Loucy (cell line): ENCODE measurements at regions not wholly inside any gene's neighbourhood (a gene's known extent, or its start where the extent isn't known, plus 50 kb on each side); places are given as distances from the start of the nearest gene placed in this dataset.

ENCODE experiments used
- H2AFZ ChIP-seq: fragments of 200-600 bp; sonication (generic); 2 replicates; pipeline ENCODE4 v1.6.0; 2016; ENCODE audit warnings: antibody characterized with exemption, mild to moderate bottlenecking, low read length, moderate library complexity
- H3F3A ChIP-seq: fragments of 200-600 bp; 2 replicates; pipeline ENCODE4 v1.6.0; 2016; ENCODE audit warnings: antibody characterized with exemption, low read depth, mild to moderate bottlenecking
- H3K27me3 ChIP-seq: fragments of 200-600 bp; sonication (generic); 2 replicates; pipeline ENCODE4 v1.6.1; 2014; ENCODE audit warnings: low read length, mild to moderate bottlenecking; ENCODE audit not compliant: insufficient read depth, poor library complexity, severe bottlenecking
- H3K36me3 ChIP-seq: fragments of 200-600 bp; sonication (generic); 2 replicates; pipeline ENCODE4 v1.6.1; 2016; ENCODE audit warnings: low read length; ENCODE audit not compliant: insufficient read depth
- H3K4me1 ChIP-seq: fragments of 200-600 bp; sonication (generic); 2 replicates; pipeline ENCODE4 v1.5.1; 2014; ENCODE audit warnings: low read length, mild to moderate bottlenecking; ENCODE audit not compliant: insufficient read depth, poor library complexity, severe bottlenecking
- H3K4me2 ChIP-seq: fragments of 200-600 bp; sonication (generic); 2 replicates; pipeline ENCODE4 v1.6.0; 2014; ENCODE audit warnings: antibody characterized with exemption, low read length, low read depth, mild to moderate bottlenecking; ENCODE audit not compliant: poor library complexity, severe bottlenecking
- H3K4me3 ChIP-seq: fragments of 200-600 bp; sonication (generic); 2 replicates; pipeline ENCODE4 v1.5.1; 2014; ENCODE audit warnings: low read length, mild to moderate bottlenecking, mixed read lengths; ENCODE audit not compliant: poor library complexity, severe bottlenecking
- H3K79me2 ChIP-seq: fragments of 200-600 bp; sonication (generic); 2 replicates; pipeline ENCODE4 v1.6.1; 2014; ENCODE audit warnings: low read length; ENCODE audit not compliant: insufficient read depth
- H3K9ac ChIP-seq: fragments of 200-600 bp; sonication (generic); 2 replicates; pipeline ENCODE4 v1.6.0; 2014; ENCODE audit warnings: mild to moderate bottlenecking, low read depth, low read length, moderate library complexity; ENCODE audit not compliant: poor library complexity, severe bottlenecking
- H3K9me2 ChIP-seq: fragments of 200-600 bp; sonication (generic); replicated peaks from 2 replicates; pipeline ENCODE4 v1.6.1; 2016; ENCODE audit warnings: low read depth, low read length, mixed read lengths
- H3K9me3 ChIP-seq: fragments of 200-600 bp; sonication (generic); 2 replicates; pipeline ENCODE4 v1.6.1; 2014; ENCODE audit warnings: mild to moderate bottlenecking, antibody characterized with exemption, low read length, low read depth; ENCODE audit not compliant: insufficient read depth
- H4K20me1 ChIP-seq: fragments of 200-600 bp; sonication (generic); 2 replicates; pipeline ENCODE4 v1.6.0; 2014; ENCODE audit warnings: antibody characterized with exemption, low read length, mild to moderate bottlenecking; ENCODE audit not compliant: insufficient read depth, poor library complexity, severe bottlenecking
- EZH2phosphoT487 ChIP-seq: fragments of 200-600 bp; IDR thresholded peaks from 2 replicates; pipeline ENCODE4 v1.6.1; 2018; ENCODE audit warnings: antibody characterized with exemption, mild to moderate bottlenecking, moderate library complexity, borderline replicate concordance
- TF ChIP-seq, protein P1 (sequence below): fragments of 200-600 bp; sonication (generic); conservative IDR thresholded peaks from 2 replicates; pipeline ENCODE4 v1.5.1; 2014; ENCODE audit warnings: mild to moderate bottlenecking, antibody characterized with exemption, low read length

DNA sequence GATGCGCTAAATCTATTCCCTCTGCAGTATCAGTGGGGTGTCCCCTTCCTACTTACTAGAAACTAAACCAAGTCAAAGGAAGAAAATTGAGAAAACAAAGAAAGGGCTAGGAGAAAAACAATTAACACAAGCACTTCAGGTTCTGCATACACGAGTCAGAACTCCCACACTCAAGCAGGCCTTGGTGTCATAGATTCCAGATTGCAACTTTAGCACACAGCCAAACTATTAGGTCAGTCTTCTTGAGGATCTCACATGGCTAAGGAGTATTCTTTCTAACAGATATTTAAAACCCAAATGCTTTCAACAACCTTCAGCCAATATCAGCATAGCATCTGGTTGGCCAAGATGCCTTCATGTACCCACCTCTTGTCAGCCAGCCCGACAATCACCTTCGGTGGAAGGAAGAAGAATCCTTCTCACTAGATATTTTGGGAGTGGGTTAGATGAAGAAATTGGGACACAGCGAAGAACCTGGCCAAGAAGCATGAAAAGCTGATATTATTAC is 340.0 kb downstream of the VPS13C start:
- H3K27me3 ChIP-seq = no peaks in the 10 kb centered on the region
- H3K4me3 ChIP-seq = no peak overlapping the region
- H3K9me3 ChIP-seq = no peaks in the 10 kb centered on the region
- H3K4me1 ChIP-seq = no peaks in the 10 kb centered on the region
- H3K4me2 ChIP-seq = no peak overlapping the region
- no peaks in the 10 kb centered on the region for H4K20me1 ChIP-seq
- no peaks in the 10 kb centered on the region for H3K36me3 ChIP-seq
- H3F3A ChIP-seq = no peaks in the 10 kb centered on the region
- no peaks in the 10 kb centered on the region for H3K9me2 ChIP-seq
- no peak for TF ChIP-seq EZH2phosphoT487
- TF ChIP-seq, protein P1, sequence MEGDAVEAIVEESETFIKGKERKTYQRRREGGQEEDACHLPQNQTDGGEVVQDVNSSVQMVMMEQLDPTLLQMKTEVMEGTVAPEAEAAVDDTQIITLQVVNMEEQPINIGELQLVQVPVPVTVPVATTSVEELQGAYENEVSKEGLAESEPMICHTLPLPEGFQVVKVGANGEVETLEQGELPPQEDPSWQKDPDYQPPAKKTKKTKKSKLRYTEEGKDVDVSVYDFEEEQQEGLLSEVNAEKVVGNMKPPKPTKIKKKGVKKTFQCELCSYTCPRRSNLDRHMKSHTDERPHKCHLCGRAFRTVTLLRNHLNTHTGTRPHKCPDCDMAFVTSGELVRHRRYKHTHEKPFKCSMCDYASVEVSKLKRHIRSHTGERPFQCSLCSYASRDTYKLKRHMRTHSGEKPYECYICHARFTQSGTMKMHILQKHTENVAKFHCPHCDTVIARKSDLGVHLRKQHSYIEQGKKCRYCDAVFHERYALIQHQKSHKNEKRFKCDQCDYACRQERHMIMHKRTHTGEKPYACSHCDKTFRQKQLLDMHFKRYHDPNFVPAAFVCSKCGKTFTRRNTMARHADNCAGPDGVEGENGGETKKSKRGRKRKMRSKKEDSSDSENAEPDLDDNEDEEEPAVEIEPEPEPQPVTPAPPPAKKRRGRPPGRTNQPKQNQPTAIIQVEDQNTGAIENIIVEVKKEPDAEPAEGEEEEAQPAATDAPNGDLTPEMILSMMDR = no peak
- no peaks in the 10 kb centered on the region for H3K79me2 ChIP-seq
- no peak overlapping the region for H2AFZ ChIP-seq
- H3K9ac ChIP-seq = no peak overlapping the region

- TF ChIP-seq EZH2phosphoT487 = no peak
- Histone ChIP-seq H3K9ac (no peak overlapping the region), H3K79me2 (no peaks in the 10 kb centered on the region), H3K4me1 (no peaks in the 10 kb centered on the region), H3K36me3 (no peaks in the 10 kb centered on the region), H3K4me2 (no peak overlapping the region), H3K4me3 (no peak overlapping the region), H3F3A (no peaks in the 10 kb centered on the region), H4K20me1 (no peaks in the 10 kb centered on the region), H3K9me2 (no peaks in the 10 kb centered on the region), H3K9me3 (no peaks in the 10 kb centered on the region), H3K27me3 (no peaks in the 10 kb centered on the region), H2AFZ (no peak overlapping the region)
These were observed 345.2 kb downstream of the VPS13C start for GRCh38 chr15:61715082-61715481.

- Histone ChIP-seq H3K9ac (no peak overlapping the region), H3K36me3 (no peaks in the 10 kb centered on the region), H3K79me2 (no peaks in the 10 kb centered on the region), H4K20me1 (no peaks in the 10 kb centered on the region), H3K4me3 (no peak overlapping the region), H3K4me2 (no peak overlapping the region), H3K9me3 (no peaks in the 10 kb centered on the region), H3K4me1 (no peaks in the 10 kb centered on the region), H3K9me2 (no peaks in the 10 kb centered on the region), H3F3A (no peaks in the 10 kb centered on the region), H3K27me3 (no peaks in the 10 kb centered on the region), H2AFZ (no peak overlapping the region)
- TF ChIP-seq EZH2phosphoT487 = no peak
- TF ChIP-seq, protein P1 = no peak
These were observed 348.0 kb downstream of the VPS13C start for GRCh38 chr15:61712129-61712759.
